ENCODE measurements at regions not wholly inside any gene's neighbourhood (a gene's known extent, or its start where the extent isn't known, plus 50 kb on each side); places are given as distances from the start of the nearest gene placed in this dataset.

- H3K4me1 ChIP-seq (ENCODE audit: control insufficient read depth, insufficient read depth, low read length, poor library complexity, severe bottlenecking) = no peaks in the 10 kb centered on the region
- no peaks in the 10 kb centered on the region for H3K9me3 ChIP-seq (ENCODE audit: control insufficient read depth, low read length)
- H3K27ac ChIP-seq (ENCODE audit: low read depth, low read length, severe bottlenecking) = no peak overlapping the region
- no peaks in the 10 kb centered on the region for H3K36me3 ChIP-seq (ENCODE audit: control insufficient read depth, insufficient read depth, low read length)
- 57% methylated on average over 1 of the region's 3 CpGs; no CpG with 5 or more reads in 1 of the 2 experiments for WGBS, 2 experiments (ENCODE audit: insufficient coverage in 2 of 2)
- no peak overlapping the region for H3K4me3 ChIP-seq (ENCODE audit: extremely low read depth, insufficient read depth, low read length, poor library complexity, severe bottlenecking)
These were observed 277.6 kb downstream of the ZEB2 start for GRCh38 chr2:144242311-144242710.

GRCh38 chr2:144241801-144242200 lies 278.1 kb downstream of the ZEB2 start:
- no peaks in the 10 kb centered on the region for H3K9me3 ChIP-seq (ENCODE audit: control insufficient read depth, low read length)
- no peak overlapping the region for H3K27ac ChIP-seq (ENCODE audit: low read depth, low read length, severe bottlenecking)
- H3K4me1 ChIP-seq (ENCODE audit: control insufficient read depth, insufficient read depth, low read length, poor library complexity, severe bottlenecking) = no peaks in the 10 kb centered on the region
- no peaks in the 10 kb centered on the region for H3K36me3 ChIP-seq (ENCODE audit: control insufficient read depth, insufficient read depth, low read length)
- H3K4me3 ChIP-seq (ENCODE audit: extremely low read depth, insufficient read depth, low read length, poor library complexity, severe bottlenecking) = no peak overlapping the region
- 60% methylated on average over 1 of the region's 1 CpG; no CpG with 5 or more reads in 1 of the 2 experiments for WGBS, 2 experiments (ENCODE audit: insufficient coverage in 2 of 2)

- Histone ChIP-seq H3K4me1 (ENCODE audit: control insufficient read depth, insufficient read depth, low read length, poor library complexity, severe bottlenecking) (no peaks in the 10 kb centered on the region), H3K36me3 (ENCODE audit: control insufficient read depth, insufficient read depth, low read length) (no peaks in the 10 kb centered on the region), H3K4me3 (ENCODE audit: extremely low read depth, insufficient read depth, low read length, poor library complexity, severe bottlenecking) (no peak overlapping the region), H3K27ac (ENCODE audit: low read depth, low read length, severe bottlenecking) (no peak overlapping the region), H3K9me3 (ENCODE audit: control insufficient read depth, low read length) (no peaks in the 10 kb centered on the region)
- 23 to 67% methylated on average over 1 to 2 of the region's 3 CpGs for WGBS, 2 experiments (ENCODE audit: insufficient coverage in 2 of 2)
These were observed 279.1 kb downstream of the ZEB2 start for GRCh38 chr2:144240656-144241339.

- H3K27ac ChIP-seq (ENCODE audit: low read depth, low read length, severe bottlenecking) = no peak overlapping the region
- no peaks in the 10 kb centered on the region for H3K36me3 ChIP-seq (ENCODE audit: control insufficient read depth, insufficient read depth, low read length)
- H3K9me3 ChIP-seq (ENCODE audit: control insufficient read depth, low read length) = no peaks in the 10 kb centered on the region
- no peak overlapping the region for H3K4me3 ChIP-seq (ENCODE audit: extremely low read depth, insufficient read depth, low read length, poor library complexity, severe bottlenecking)
- WGBS, 2 experiments (ENCODE audit: insufficient coverage in 2 of 2) = no CpG with 5 or more reads among the region's 1 CpG
- no peaks in the 10 kb centered on the region for H3K4me1 ChIP-seq (ENCODE audit: control insufficient read depth, insufficient read depth, low read length, poor library complexity, severe bottlenecking)
These were observed 280.2 kb downstream of the ZEB2 start for GRCh38 chr2:144239726-144240125.

- no peak overlapping the region for H3K27ac ChIP-seq (ENCODE audit: low read depth, low read length, severe bottlenecking)
- no peak overlapping the region for H3K4me3 ChIP-seq (ENCODE audit: extremely low read depth, insufficient read depth, low read length, poor library complexity, severe bottlenecking)
- no peaks in the 10 kb centered on the region for H3K36me3 ChIP-seq (ENCODE audit: control insufficient read depth, insufficient read depth, low read length)
- no peaks in the 10 kb centered on the region for H3K4me1 ChIP-seq (ENCODE audit: control insufficient read depth, insufficient read depth, low read length, poor library complexity, severe bottlenecking)
- no CpG with 5 or more reads among the region's 1 CpG for WGBS, 2 experiments (ENCODE audit: insufficient coverage in 2 of 2)
- no peaks in the 10 kb centered on the region for H3K9me3 ChIP-seq (ENCODE audit: control insufficient read depth, low read length)
These were observed 280.6 kb downstream of the ZEB2 start for GRCh38 chr2:144239306-144239705.

GRCh38 chr2:144237830-144238627 lies 281.9 kb downstream of the ZEB2 start:
- Histone ChIP-seq H3K27ac (ENCODE audit: low read depth, low read length, severe bottlenecking) (no peak overlapping the region), H3K4me1 (ENCODE audit: control insufficient read depth, insufficient read depth, low read length, poor library complexity, severe bottlenecking) (no peaks in the 10 kb centered on the region), H3K9me3 (ENCODE audit: control insufficient read depth, low read length) (no peaks in the 10 kb centered on the region), H3K4me3 (ENCODE audit: extremely low read depth, insufficient read depth, low read length, poor library complexity, severe bottlenecking) (no peak overlapping the region), H3K36me3 (ENCODE audit: control insufficient read depth, insufficient read depth, low read length) (no peaks in the 10 kb centered on the region)
- WGBS, 2 experiments (ENCODE audit: insufficient coverage in 2 of 2) = 75 to 93% methylated on average over 1 to 2 of the region's 2 CpGs

GRCh38 chr2:144237108-144237507 lies 282.8 kb downstream of the ZEB2 start:
- H3K27ac ChIP-seq (ENCODE audit: low read depth, low read length, severe bottlenecking) = no peak overlapping the region
- WGBS, 2 experiments (ENCODE audit: insufficient coverage in 2 of 2) = 97% methylated on average over 3 of the region's 4 CpGs; no CpG with 5 or more reads in 1 of the 2 experiments

GRCh38 chr2:144235050-144235449 lies 284.9 kb downstream of the ZEB2 start:
- no peak overlapping the region for H3K4me3 ChIP-seq (ENCODE audit: extremely low read depth, insufficient read depth, low read length, poor library complexity, severe bottlenecking)
- H3K36me3 ChIP-seq (ENCODE audit: control insufficient read depth, insufficient read depth, low read length) = no peaks in the 10 kb centered on the region
- no peaks in the 10 kb centered on the region for H3K9me3 ChIP-seq (ENCODE audit: control insufficient read depth, low read length)
- WGBS, 2 experiments (ENCODE audit: insufficient coverage in 2 of 2) = 86% methylated on average over 1 of the region's 1 CpG; no CpG with 5 or more reads in 1 of the 2 experiments
- H3K4me1 ChIP-seq (ENCODE audit: control insufficient read depth, insufficient read depth, low read length, poor library complexity, severe bottlenecking) = no peaks in the 10 kb centered on the region
- no peak overlapping the region for H3K27ac ChIP-seq (ENCODE audit: low read depth, low read length, severe bottlenecking)

More at GRCh38 chr2:144237108-144237507, 282.8 kb downstream of the ZEB2 start:
- Histone ChIP-seq H3K4me1 (ENCODE audit: control insufficient read depth, insufficient read depth, low read length, poor library complexity, severe bottlenecking) (no peaks in the 10 kb centered on the region), H3K9me3 (ENCODE audit: control insufficient read depth, low read length) (no peaks in the 10 kb centered on the region), H3K36me3 (ENCODE audit: control insufficient read depth, insufficient read depth, low read length) (no peaks in the 10 kb centered on the region), H3K4me3 (ENCODE audit: extremely low read depth, insufficient read depth, low read length, poor library complexity, severe bottlenecking) (no peak overlapping the region)

- no peak overlapping the region for H3K27ac ChIP-seq (ENCODE audit: low read depth, low read length, severe bottlenecking)
- no peaks in the 10 kb centered on the region for H3K4me1 ChIP-seq (ENCODE audit: control insufficient read depth, insufficient read depth, low read length, poor library complexity, severe bottlenecking)
- WGBS, 2 experiments (ENCODE audit: insufficient coverage in 2 of 2) = 83 to 100% methylated on average over 1 of the region's 4 CpGs
- no peak overlapping the region for H3K4me3 ChIP-seq (ENCODE audit: extremely low read depth, insufficient read depth, low read length, poor library complexity, severe bottlenecking)
- no peaks in the 10 kb centered on the region for H3K36me3 ChIP-seq (ENCODE audit: control insufficient read depth, insufficient read depth, low read length)
- H3K9me3 ChIP-seq (ENCODE audit: control insufficient read depth, low read length) = no peaks in the 10 kb centered on the region
These were observed 285.4 kb downstream of the ZEB2 start for GRCh38 chr2:144234542-144234871.

GRCh38 chr2:144233733-144234541 lies 286.0 kb downstream of the ZEB2 start:
- no peak overlapping the region for H3K27ac ChIP-seq (ENCODE audit: low read depth, low read length, severe bottlenecking)
- H3K36me3 ChIP-seq (ENCODE audit: control insufficient read depth, insufficient read depth, low read length) = no peaks in the 10 kb centered on the region
- H3K9me3 ChIP-seq (ENCODE audit: control insufficient read depth, low read length) = no peaks in the 10 kb centered on the region
- WGBS, 2 experiments (ENCODE audit: insufficient coverage in 2 of 2) = 60% methylated on average over 1 of the region's 3 CpGs; no CpG with 5 or more reads in 1 of the 2 experiments
- no peaks in the 10 kb centered on the region for H3K4me1 ChIP-seq (ENCODE audit: control insufficient read depth, insufficient read depth, low read length, poor library complexity, severe bottlenecking)
- no peak overlapping the region for H3K4me3 ChIP-seq (ENCODE audit: extremely low read depth, insufficient read depth, low read length, poor library complexity, severe bottlenecking)
